Transverse colon (tissue), 4 donors: ENCODE measurements at regions not wholly inside any gene's neighbourhood (a gene's known extent, or its start where the extent isn't known, plus 50 kb on each side); places are given as distances from the start of the nearest gene placed in this dataset.

Experiments
- DNase-seq: peaks from one replicate; pipeline ENCODE4 v3.0.0-alpha.2; 2019
- H3K27ac ChIP-seq, 4 donors: fragments of 200-600 bp; sonication (generic); 2 replicates each; pipeline ENCODE4 v1.5.1; 2016 to 2018; ENCODE audit warnings: inconsistent platforms in 4 of 4
- H3K27me3 ChIP-seq: fragments of 200-600 bp; sonication (generic); 2 replicates; pipeline ENCODE4 v1.5.1; 2017; ENCODE audit warnings: inconsistent platforms
- H3K36me3 ChIP-seq, 4 donors: fragments of 200-600 bp; sonication (generic); 2 replicates each; pipeline ENCODE4 v1.5.1; 2017 to 2019; ENCODE audit warnings: inconsistent platforms in 4 of 4
- H3K4me1 ChIP-seq, 4 donors: fragments of 200-600 bp; sonication (generic); 2 replicates each; pipeline ENCODE4 v1.5.1; 2017 to 2020; ENCODE audit warnings: inconsistent platforms in 4 of 4
- H3K4me3 ChIP-seq, 4 donors: fragments of 200-600 bp; sonication (generic); 1 replicate in 1 of 4; 2 replicates in 3 of 4; pipeline versions ENCODE4 v1.5.1 to v1.6.1; 2017 to 2019; ENCODE audit warnings: inconsistent platforms in 4 of 4
- H3K9me3 ChIP-seq, 2 donors: fragments of 200-600 bp; sonication (generic); 2 replicates each; pipeline ENCODE4 v1.5.1; 2017 to 2019; ENCODE audit warnings: inconsistent platforms in 2 of 2
- EP300 ChIP-seq: sonication (generic); formaldehyde crosslinking; IDR thresholded peaks from one replicate; pipeline ENCODE4 v1.6.1; 2017; ENCODE audit warnings: antibody characterized with exemption, low read depth
- POLR2A ChIP-seq: fragments of 450-650 bp; IDR thresholded peaks from one replicate; pipeline ENCODE4 v1.6.1; 2016; ENCODE audit warnings: antibody characterized with exemption, mild to moderate bottlenecking, moderate library complexity
- POLR2AphosphoS5 ChIP-seq, 3 donors: sonication (generic); formaldehyde crosslinking; IDR thresholded peaks; one replicate each; pipeline ENCODE4 v1.6.1; 2016; ENCODE audit warnings: antibody characterized with exemption in 3 of 3
- WGBS, 2 donors: methylation state at CpG; one replicate each; pipeline ENCODE4 v1.1.5; 2018; ENCODE audit warnings: low coverage in 1 of 2; 5-methylcytosine and 5-hydroxymethylcytosine counted together
- in situ Hi-C, 4 donors: fragments of 200-750 bp; cut with MboI; loops; one replicate each; pipeline versions ENCODE4 v1.15.0 to v1.15.1; 2017; ENCODE audit warnings: low sequenced_read_pairs in 3 of 4, low pct_ligation_motif_present in 1 of 4, low pct_unique_long_range_greater_than_20kb in 1 of 4
- intact Hi-C: fragments of 100-400 bp; cut with DNase I; formaldehyde crosslinking; loops from one replicate; pipeline ENCODE4 v1.15.1; 2023; ENCODE audit warnings: low total_unique reads
- TF ChIP-seq, protein P1 (sequence below), 5 experiments: fragments of 200-600 bp in 3 of 5; fragments of 450-650 bp in 2 of 5; sonication (generic) in 3 of 5; IDR thresholded peaks; 1 replicate in 2 of 5; 2 replicates in 3 of 5; pipeline ENCODE4 v1.5.1; 2016 to 2017; ENCODE audit warnings: antibody characterized with exemption in 5 of 5, inconsistent platforms in 3 of 5, mild to moderate bottlenecking in 2 of 5, moderate library complexity in 1 of 5

DNA sequence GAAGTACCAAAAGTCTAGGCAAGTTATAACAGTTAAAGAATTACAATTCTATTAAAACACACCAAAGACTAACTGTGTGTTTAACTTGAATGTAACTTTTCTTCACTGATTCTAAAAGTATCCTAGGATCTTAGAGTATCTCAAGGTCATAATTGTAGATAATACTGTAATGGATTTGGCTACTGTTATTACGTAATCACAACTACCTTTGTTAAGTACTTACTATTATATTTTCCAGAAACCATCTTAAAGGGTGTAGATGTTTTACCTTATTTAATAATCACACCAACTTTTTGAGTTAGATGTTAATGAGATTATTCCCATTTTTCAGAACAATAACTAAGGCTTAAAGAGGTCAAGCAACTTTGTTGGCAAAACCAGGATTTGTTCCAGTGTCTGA lies 161.3 kb upstream of the REG3A start:
- DNase-seq, result no peak
- WGBS, 2 donors, result 80 to 100% methylated on average over 1 of the region's 1 CpG
- TF ChIP-seq EP300 (no peak), POLR2AphosphoS5 (IDR thresholded peaks at IDR 0.05) (no peak), POLR2A (no peak)
- TF ChIP-seq, protein P1, sequence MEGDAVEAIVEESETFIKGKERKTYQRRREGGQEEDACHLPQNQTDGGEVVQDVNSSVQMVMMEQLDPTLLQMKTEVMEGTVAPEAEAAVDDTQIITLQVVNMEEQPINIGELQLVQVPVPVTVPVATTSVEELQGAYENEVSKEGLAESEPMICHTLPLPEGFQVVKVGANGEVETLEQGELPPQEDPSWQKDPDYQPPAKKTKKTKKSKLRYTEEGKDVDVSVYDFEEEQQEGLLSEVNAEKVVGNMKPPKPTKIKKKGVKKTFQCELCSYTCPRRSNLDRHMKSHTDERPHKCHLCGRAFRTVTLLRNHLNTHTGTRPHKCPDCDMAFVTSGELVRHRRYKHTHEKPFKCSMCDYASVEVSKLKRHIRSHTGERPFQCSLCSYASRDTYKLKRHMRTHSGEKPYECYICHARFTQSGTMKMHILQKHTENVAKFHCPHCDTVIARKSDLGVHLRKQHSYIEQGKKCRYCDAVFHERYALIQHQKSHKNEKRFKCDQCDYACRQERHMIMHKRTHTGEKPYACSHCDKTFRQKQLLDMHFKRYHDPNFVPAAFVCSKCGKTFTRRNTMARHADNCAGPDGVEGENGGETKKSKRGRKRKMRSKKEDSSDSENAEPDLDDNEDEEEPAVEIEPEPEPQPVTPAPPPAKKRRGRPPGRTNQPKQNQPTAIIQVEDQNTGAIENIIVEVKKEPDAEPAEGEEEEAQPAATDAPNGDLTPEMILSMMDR (IDR thresholded peaks at IDR 0.05), result no peak

DNA sequence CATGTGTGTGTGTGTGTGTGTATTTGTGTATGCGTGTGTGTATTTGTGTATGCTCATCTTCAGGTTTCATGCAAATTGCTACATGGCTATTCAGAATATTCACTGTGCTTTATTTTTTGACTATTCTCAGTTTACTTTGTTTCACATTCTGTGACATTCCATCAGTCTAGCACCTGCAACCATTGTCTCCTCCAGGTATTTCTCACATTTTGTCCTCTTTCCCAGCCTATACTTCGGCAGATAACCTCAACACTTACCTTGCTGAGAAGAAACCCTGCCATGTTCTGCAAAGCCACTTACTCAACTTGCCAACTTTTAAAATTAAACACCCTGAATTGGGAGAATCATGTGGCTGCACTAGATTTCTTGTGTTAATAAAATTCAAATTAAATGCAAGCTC lies 135.4 kb upstream of the REG3A start:
- Histone ChIP-seq H3K27me3 (no peaks in the 10 kb centered on the region), H3K36me3 (no peaks in the 10 kb centered on the region), H3K9me3 (no peaks in the 10 kb centered on the region), H3K4me3 (no peak overlapping the region), H3K4me1 (no peaks in the 10 kb centered on the region), H3K27ac (no peak overlapping the region)
- in situ Hi-C loops (no loop called here), intact Hi-C loops (no loop called here)
- DNase-seq, result no peak
- 60 to 82% methylated on average over 2 of the region's 2 CpGs for WGBS, 2 donors
- TF ChIP-seq, protein P1 (IDR thresholded peaks at IDR 0.05), result no peak
- TF ChIP-seq POLR2A (no peak), POLR2AphosphoS5 (IDR thresholded peaks at IDR 0.05) (no peak), EP300 (no peak)

More for the DNA sequence above, 161.3 kb upstream of the REG3A start:
- intact Hi-C loops, result no loop called here
- Histone ChIP-seq H3K9me3 (no peaks in the 10 kb centered on the region), H3K4me1 (no peaks in the 10 kb centered on the region), H3K36me3 (no peaks in the 10 kb centered on the region), H3K27me3 (no peaks in the 10 kb centered on the region), H3K27ac (no peak overlapping the region), H3K4me3 (no peak overlapping the region)
- in situ Hi-C loops, result no loop called here

DNA sequence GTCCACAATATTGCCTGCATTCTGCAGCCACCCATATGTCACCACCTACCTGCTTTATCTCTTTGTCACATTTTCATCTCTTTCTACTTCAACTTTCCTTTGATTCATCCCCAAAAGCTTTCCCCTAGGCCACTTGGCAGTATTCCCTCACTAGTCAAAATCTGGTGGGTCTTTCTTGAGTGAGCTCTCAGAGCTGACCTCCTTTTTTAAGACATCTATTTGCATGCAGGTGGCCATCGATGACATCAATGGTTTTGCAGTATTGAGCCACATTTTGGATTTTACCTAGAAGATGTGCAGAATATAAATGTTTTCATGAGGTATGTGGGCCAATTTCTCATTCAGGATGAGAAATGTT lies 133.4 kb upstream of the REG3A start:
- H3K9me3 ChIP-seq, result no peaks in the 10 kb centered on the region
- intact Hi-C loops, result no loop called here
- DNase-seq, result no peak
- H3K27ac ChIP-seq, result no peak overlapping the region
- no peak overlapping the region for H3K4me3 ChIP-seq
- TF ChIP-seq POLR2A (no peak), EP300 (no peak), POLR2AphosphoS5 (IDR thresholded peaks at IDR 0.05) (no peak)
- TF ChIP-seq, protein P1 (IDR thresholded peaks at IDR 0.05), result no peak
- no peaks in the 10 kb centered on the region for H3K4me1 ChIP-seq
- in situ Hi-C loops, result no loop called here
- H3K36me3 ChIP-seq, result no peaks in the 10 kb centered on the region
- 67 to 91% methylated on average over 1 of the region's 1 CpG for WGBS, 2 donors
- no peaks in the 10 kb centered on the region for H3K27me3 ChIP-seq

DNA sequence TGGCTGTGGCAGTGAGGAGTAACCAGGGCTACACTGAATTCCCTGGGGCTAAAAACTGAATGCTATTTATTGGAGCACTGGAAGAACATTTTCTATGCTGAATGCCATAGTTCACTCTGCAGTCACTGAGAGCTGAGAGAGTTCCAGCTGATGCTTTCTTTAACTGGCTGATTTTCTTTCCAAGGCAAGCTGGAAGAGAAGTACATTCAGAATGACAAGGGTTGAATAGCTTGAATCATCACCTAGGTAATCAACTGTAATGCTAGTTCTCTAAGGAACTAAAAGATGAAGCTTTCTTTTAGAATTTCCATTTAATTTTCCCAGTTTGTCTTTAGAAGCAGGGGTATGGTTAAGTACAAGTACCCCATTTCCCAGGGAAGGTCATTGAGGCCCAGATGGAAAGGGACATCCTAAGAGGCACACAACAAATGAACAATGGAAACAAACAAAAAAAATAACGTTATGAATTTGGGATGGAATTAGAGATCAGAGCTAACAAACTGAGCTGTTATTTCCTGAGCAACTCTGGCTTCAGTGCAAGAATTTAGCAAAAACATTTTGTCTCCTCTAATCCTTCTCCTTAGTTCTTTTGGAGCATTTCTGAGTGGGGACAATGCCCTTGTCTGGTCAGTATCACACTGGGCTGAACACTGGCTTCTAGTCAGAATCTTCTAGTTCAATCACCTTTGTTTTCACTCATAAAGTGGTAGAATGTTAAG lies 132.8 kb upstream of the REG3A start:
- intact Hi-C loops, result no loop called here

More for the DNA sequence above, 132.8 kb upstream of the REG3A start:
- Histone ChIP-seq H3K27me3 (no peaks in the 10 kb centered on the region), H3K9me3 (no peaks in the 10 kb centered on the region), H3K4me3 (no peak overlapping the region), H3K4me1 (no peaks in the 10 kb centered on the region), H3K27ac (no peak overlapping the region), H3K36me3 (no peaks in the 10 kb centered on the region)
- no peak for DNase-seq
- WGBS, 2 donors, result 22 to 43% methylated on average over 1 of the region's 1 CpG
- in situ Hi-C loops, result no loop called here
- TF ChIP-seq POLR2AphosphoS5 (IDR thresholded peaks at IDR 0.05), result no peak
- no peak for TF ChIP-seq POLR2A
- TF ChIP-seq EP300, result no peak
- TF ChIP-seq, protein P1 (IDR thresholded peaks at IDR 0.05), result no peak
